Left ventricle myocardium superior (tissue), 1 donor: ENCODE measurements at regions not wholly inside any gene's neighbourhood (a gene's known extent, or its start where the extent isn't known, plus 50 kb on each side); places are given as distances from the start of the nearest gene placed in this dataset.

ENCODE experiments used
- ATAC-seq: fragments of 200-7000 bp; cut with Tn5 transposase; one replicate; pipeline ENCODE4 v1.9.1; 2020; ENCODE audit warnings: mild to moderate bottlenecking, moderate library complexity
- DNase-seq: peaks from one replicate; pipeline ENCODE4 v3.0.0-alpha.2; 2020
- intact Hi-C: fragments of 100-400 bp; cut with micrococcal nuclease; formaldehyde crosslinking; loops from one replicate; pipeline ENCODE4 v1.11.0; 2022
- donor health status: DM: no; HTN: yes; CAD: no; lungs with severe emphysema.

DNA sequence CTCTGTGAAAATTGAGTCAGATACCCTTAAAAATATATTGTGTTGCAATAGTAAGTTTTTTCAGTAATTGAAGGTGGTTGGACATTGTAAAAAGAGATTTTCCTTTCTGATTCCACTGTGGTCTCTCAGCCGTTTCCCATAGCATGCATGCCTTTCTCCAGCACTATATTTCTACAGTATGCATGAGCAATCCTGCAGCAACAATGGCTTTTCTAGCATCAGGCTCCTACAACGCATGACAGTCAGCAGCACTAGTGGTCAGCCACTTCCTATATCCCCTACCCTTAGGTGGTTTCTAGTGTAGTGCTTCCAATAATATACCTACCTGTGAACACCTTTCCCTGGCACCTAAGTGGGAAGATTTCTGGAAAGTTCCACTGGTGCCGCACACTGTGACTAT lies 55.4 kb upstream of the SNRPN start:
- intact Hi-C loops, result no loop called here
- ATAC-seq (no peak), DNase-seq (no peak)

- intact Hi-C loops, result no loop called here
- no peak for DNase-seq
Observed at GRCh38 chr15:24899795-24900194, 55.0 kb upstream of the SNRPN start.

GRCh38 chr15:24901409-24901808 lies 53.4 kb upstream of the SNRPN start:
- intact Hi-C loops, result no loop called here
- DNase-seq (no peak), ATAC-seq (no peak)

More at GRCh38 chr15:24899795-24900194, 55.0 kb upstream of the SNRPN start:
- ATAC-seq, result no peak
